Smooth muscle cell (in vitro differentiated cells): ENCODE measurements at regions not wholly inside any gene's neighbourhood (a gene's known extent, or its start where the extent isn't known, plus 50 kb on each side); places are given as distances from the start of the nearest gene placed in this dataset.

Experiments
- DNase-seq: peaks from one replicate; lab custom pipeline; 2025; ENCODE audit not compliant: unreplicated experiment; lab: John Stamatoyannopoulos, UW
- H2AFZ ChIP-seq: fragments of 200-600 bp; sonication (generic); 2 replicates; pipeline ENCODE4 v1.6.0; 2016; ENCODE audit warnings: antibody characterized with exemption, low read depth, mild to moderate bottlenecking
- H3F3A ChIP-seq: fragments of 200-600 bp; sonication (generic); 2 replicates; pipeline ENCODE4 v1.6.0; 2017; ENCODE audit warnings: antibody characterized with exemption, low read depth
- H3K27ac ChIP-seq: fragments of 200-600 bp; sonication (generic); 2 replicates; pipeline ENCODE4 v1.5.1; 2016; ENCODE audit warnings: low read depth, mild to moderate bottlenecking
- H3K27me3 ChIP-seq: fragments of 200-600 bp; sonication (generic); 2 replicates; pipeline ENCODE4 v1.6.1; 2016; ENCODE audit warnings: low read depth, mild to moderate bottlenecking
- H3K36me3 ChIP-seq: fragments of 200-600 bp; sonication (generic); 2 replicates; pipeline ENCODE4 v1.5.1; 2016; ENCODE audit warnings: low read depth
- H3K4me1 ChIP-seq: fragments of 200-600 bp; sonication (generic); 2 replicates; pipeline ENCODE4 v1.5.1; 2016; ENCODE audit warnings: low read depth
- H3K4me2 ChIP-seq: fragments of 200-600 bp; sonication (generic); 2 replicates; pipeline ENCODE4 v1.6.0; 2016; ENCODE audit warnings: mild to moderate bottlenecking
- H3K4me3 ChIP-seq: fragments of 200-600 bp; sonication (generic); 2 replicates; pipeline ENCODE4 v1.5.1; 2016; ENCODE audit warnings: mild to moderate bottlenecking
- H3K79me2 ChIP-seq: fragments of 200-600 bp; sonication (generic); 2 replicates; pipeline ENCODE4 v1.6.0; 2016; ENCODE audit warnings: low read depth, mild to moderate bottlenecking
- H3K9ac ChIP-seq: fragments of 200-600 bp; sonication (generic); 2 replicates; pipeline ENCODE4 v1.6.0; 2016; ENCODE audit warnings: low read depth
- H3K9me3 ChIP-seq: fragments of 200-600 bp; sonication (generic); replicated peaks from 2 replicates; pipeline ENCODE4 v1.5.1; 2016; ENCODE audit warnings: low read depth
- H4K20me1 ChIP-seq: fragments of 200-600 bp; sonication (generic); 2 replicates; pipeline ENCODE4 v1.6.0; 2016; ENCODE audit warnings: low read depth
- CTCF ChIP-seq: fragments of 200-600 bp; sonication (generic); IDR thresholded peaks from 2 replicates; pipeline ENCODE4 v1.5.1; 2017; ENCODE audit warnings: borderline replicate concordance, mild to moderate bottlenecking, antibody characterized with exemption; ENCODE audit not compliant: insufficient read depth, poor library complexity, severe bottlenecking
- WGBS: methylation state at CpG from one replicate; pipeline ENCODE4 v1.1.7; 2016; ENCODE audit warnings: low lambda C conversion rate; 5-methylcytosine and 5-hydroxymethylcytosine counted together

GRCh38 chr3:164620423-164620822, 457.9 kb downstream of the SI start:
- no peaks in the 10 kb centered on the region for H3K27me3 ChIP-seq
- H3K36me3 ChIP-seq: no peaks in the 10 kb centered on the region
- H3F3A ChIP-seq: no peaks in the 10 kb centered on the region
- H3K9ac ChIP-seq: no peak overlapping the region
- no peaks in the 10 kb centered on the region for H4K20me1 ChIP-seq
- no peaks in the 10 kb centered on the region for H3K9me3 ChIP-seq
- no peak for TF ChIP-seq CTCF
- H3K4me1 ChIP-seq: no peaks in the 10 kb centered on the region
- no peak overlapping the region for H3K4me3 ChIP-seq
- H3K27ac ChIP-seq: no peak overlapping the region
- 83% methylated on average over 4 of the region's 4 CpGs for WGBS
- no peak overlapping the region for H3K4me2 ChIP-seq
- H2AFZ ChIP-seq: no peak overlapping the region
- no peaks in the 10 kb centered on the region for H3K79me2 ChIP-seq
- no peak for DNase-seq

DNA sequence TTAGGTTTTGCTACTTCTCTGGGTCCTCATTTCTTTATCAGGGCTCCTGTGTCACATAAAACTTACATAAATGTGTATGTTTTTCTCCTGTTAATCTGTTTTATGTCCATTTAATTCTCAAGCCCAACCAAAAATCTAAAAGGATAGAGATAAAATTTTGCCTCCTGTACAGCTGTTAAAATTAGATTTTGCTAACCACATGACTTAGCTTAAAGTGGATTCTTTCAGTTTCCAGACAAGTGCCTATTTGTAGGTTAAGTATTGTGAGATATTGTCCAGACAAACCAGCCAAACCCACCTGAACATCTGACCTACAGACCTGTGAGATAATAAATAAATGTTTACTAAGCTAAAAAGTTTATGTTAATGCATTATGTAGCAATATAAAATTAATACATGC, 465.5 kb downstream of the SI start:
- Histone ChIP-seq H3K27me3 (no peaks in the 10 kb centered on the region), H3K36me3 (no peaks in the 10 kb centered on the region), H2AFZ (no peak overlapping the region), H3K4me2 (no peak overlapping the region), H3K79me2 (no peaks in the 10 kb centered on the region), H4K20me1 (no peaks in the 10 kb centered on the region), H3K4me3 (no peak overlapping the region), H3K9ac (no peak overlapping the region), H3K4me1 (no peaks in the 10 kb centered on the region), H3F3A (no peaks in the 10 kb centered on the region), H3K27ac (no peak overlapping the region), H3K9me3 (no peaks in the 10 kb centered on the region)
- no peak for TF ChIP-seq CTCF
- DNase-seq: no peak

DNA sequence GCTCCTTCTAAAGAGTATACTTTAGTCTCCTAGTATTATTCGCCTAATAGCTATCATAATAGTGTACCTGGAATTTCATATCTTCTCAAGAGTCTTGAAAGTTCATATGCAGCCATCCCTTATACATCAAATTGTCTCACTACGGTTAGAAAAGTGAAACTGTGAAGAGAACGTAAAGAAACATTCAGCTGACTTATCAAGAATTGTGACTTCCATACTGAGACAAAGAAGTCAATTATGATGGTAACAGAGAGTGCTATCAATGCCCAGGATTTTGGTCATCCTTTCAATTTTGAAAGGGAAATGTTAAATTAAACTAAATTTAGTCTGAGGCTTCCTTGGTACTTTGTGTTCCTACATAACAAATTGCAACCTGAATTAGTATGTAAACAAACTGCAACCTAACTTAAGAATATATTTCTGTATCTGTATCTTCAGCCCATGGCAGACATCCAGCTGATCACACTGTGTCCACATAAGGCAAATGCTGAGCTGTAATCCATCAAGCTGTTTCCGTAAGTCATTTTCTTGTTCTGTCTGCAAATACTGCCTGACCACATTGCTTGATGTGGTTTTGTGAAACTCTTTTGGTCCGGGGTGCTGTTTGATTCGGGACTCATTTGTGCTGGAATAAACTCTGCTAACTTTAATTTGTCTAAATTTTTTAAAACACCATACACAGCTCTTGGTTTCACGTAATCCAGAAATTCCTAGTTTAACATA, 469.6 kb downstream of the SI start:
- WGBS: 51% methylated on average over 7 of the region's 7 CpGs
- no peak overlapping the region for H3K27ac ChIP-seq
- H3K4me3 ChIP-seq: no peak overlapping the region
- H3F3A ChIP-seq: no peaks in the 10 kb centered on the region
- H3K9me3 ChIP-seq: no peaks in the 10 kb centered on the region
- no peaks in the 10 kb centered on the region for H3K4me1 ChIP-seq
- peak overlapping the region; percentile 74 for H3K4me2 ChIP-seq
- no peaks in the 10 kb centered on the region for H3K79me2 ChIP-seq
- H3K9ac ChIP-seq: no peak overlapping the region
- no peaks in the 10 kb centered on the region for H4K20me1 ChIP-seq
- no peaks in the 10 kb centered on the region for H3K36me3 ChIP-seq
- TF ChIP-seq CTCF: no peak
- H2AFZ ChIP-seq: peak overlapping the region; percentile 47
- no peaks in the 10 kb centered on the region for H3K27me3 ChIP-seq
- no peak for DNase-seq

DNA sequence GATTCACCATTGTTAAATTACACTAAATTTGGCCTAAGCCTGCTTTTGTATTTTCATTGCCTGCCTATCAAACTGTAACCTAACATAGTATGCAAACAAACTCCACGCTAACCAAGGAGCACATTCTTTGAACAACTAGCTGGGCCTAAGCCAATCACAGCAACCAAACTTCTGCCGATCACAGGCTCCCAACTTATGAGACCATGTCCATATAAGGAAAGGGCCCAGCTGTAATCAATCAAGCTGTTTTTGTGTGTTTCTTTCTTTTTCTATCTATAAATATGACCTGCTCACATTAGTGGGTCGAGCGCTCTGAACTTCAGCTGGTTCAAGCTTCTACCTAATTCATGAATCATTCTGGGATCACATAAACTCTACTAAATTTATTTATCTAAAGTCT, 473.6 kb downstream of the SI start:
- no peaks in the 10 kb centered on the region for H3K36me3 ChIP-seq
- no peaks in the 10 kb centered on the region for H3K9me3 ChIP-seq
- no peak overlapping the region for H2AFZ ChIP-seq
- no peak overlapping the region for H3K9ac ChIP-seq
- no peak overlapping the region for H3K27ac ChIP-seq
- H3K27me3 ChIP-seq: no peaks in the 10 kb centered on the region
- 87% methylated on average over 4 of the region's 4 CpGs for WGBS
- H3K79me2 ChIP-seq: no peaks in the 10 kb centered on the region
- no peaks in the 10 kb centered on the region for H3K4me1 ChIP-seq
- H3F3A ChIP-seq: no peaks in the 10 kb centered on the region
- no peak overlapping the region for H3K4me3 ChIP-seq
- no peak overlapping the region for H3K4me2 ChIP-seq
- H4K20me1 ChIP-seq: no peaks in the 10 kb centered on the region
- TF ChIP-seq CTCF: no peak
- DNase-seq: no peak
